Panc1 (cell line): ENCODE measurements at regions not wholly inside any gene's neighbourhood (a gene's known extent, or its start where the extent isn't known, plus 50 kb on each side); places are given as distances from the start of the nearest gene placed in this dataset.

Experiments
- POLR2AphosphoS5 ChIP-seq: IDR thresholded peaks from 2 replicates; pipeline ENCODE4 v1.6.1; 2012; ENCODE audit warnings: mild to moderate bottlenecking, low read depth, low read length, moderate library complexity
- REST ChIP-seq, 2 experiments: IDR thresholded peaks; 2 replicates each; pipeline ENCODE4 v1.6.1; 2011 to 2012; ENCODE audit warnings: low read depth in 2 of 2, control low read depth in 1 of 2, low read length in 1 of 2, mild to moderate bottlenecking in 1 of 2, moderate library complexity in 1 of 2; ENCODE audit not compliant: insufficient read depth in 1 of 2
- TCF7L2 ChIP-seq: IDR thresholded peaks from 2 replicates; pipeline ENCODE4 v1.6.1; 2011; ENCODE audit warnings: mild to moderate bottlenecking, low read depth, low read length, inconsistent platforms
- TF ChIP-seq, protein P1 (sequence below): fragments of 450-650 bp; IDR thresholded peaks from 2 replicates; pipeline ENCODE4 v1.5.1; 2017; ENCODE audit warnings: mild to moderate bottlenecking

- TF ChIP-seq REST (IDR thresholded peaks at IDR 0.05; ENCODE audit: insufficient read depth in 1 of 2, low read depth in 2 of 2, low read length in 1 of 2): no peak
- TF ChIP-seq, protein P1, sequence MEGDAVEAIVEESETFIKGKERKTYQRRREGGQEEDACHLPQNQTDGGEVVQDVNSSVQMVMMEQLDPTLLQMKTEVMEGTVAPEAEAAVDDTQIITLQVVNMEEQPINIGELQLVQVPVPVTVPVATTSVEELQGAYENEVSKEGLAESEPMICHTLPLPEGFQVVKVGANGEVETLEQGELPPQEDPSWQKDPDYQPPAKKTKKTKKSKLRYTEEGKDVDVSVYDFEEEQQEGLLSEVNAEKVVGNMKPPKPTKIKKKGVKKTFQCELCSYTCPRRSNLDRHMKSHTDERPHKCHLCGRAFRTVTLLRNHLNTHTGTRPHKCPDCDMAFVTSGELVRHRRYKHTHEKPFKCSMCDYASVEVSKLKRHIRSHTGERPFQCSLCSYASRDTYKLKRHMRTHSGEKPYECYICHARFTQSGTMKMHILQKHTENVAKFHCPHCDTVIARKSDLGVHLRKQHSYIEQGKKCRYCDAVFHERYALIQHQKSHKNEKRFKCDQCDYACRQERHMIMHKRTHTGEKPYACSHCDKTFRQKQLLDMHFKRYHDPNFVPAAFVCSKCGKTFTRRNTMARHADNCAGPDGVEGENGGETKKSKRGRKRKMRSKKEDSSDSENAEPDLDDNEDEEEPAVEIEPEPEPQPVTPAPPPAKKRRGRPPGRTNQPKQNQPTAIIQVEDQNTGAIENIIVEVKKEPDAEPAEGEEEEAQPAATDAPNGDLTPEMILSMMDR: no peak
- TF ChIP-seq POLR2AphosphoS5: no peak
- no peak for TF ChIP-seq TCF7L2
Measured at GRCh38 chr3:145490088-145491048, 670.6 kb downstream of the PLOD2 start.
